NCI-H146 treated with DMSO at 0.1 percent for 48 hours (cell line): ENCODE measurements at regions not wholly inside any gene's neighbourhood (a gene's known extent, or its start where the extent isn't known, plus 50 kb on each side); places are given as distances from the start of the nearest gene placed in this dataset.

Experiments used
- DNase-seq: peaks from one replicate; lab custom pipeline; 2025; ENCODE audit not compliant: unreplicated experiment; lab: John Stamatoyannopoulos, UW

DNA sequence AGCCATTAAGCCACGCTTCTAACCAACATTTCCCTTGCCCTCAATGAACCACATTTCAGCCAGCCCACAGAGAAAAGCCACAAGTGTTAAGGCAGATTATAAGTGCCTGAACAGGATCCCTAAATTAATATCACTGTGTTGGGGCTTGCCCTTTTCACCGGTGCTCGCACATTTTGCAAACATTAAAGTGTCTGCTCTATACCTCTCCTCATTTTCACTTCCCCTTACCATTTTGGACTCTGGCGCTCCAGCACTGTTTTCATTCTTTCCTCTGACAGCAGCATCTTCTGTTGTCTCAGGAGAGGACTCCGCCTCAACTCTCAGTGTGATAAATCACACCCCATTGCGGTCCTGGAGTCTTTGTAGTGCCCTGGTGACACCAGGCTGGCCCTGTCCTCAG is 274.2 kb downstream of the BAMBI start:
- DNase-seq = no peak

DNA sequence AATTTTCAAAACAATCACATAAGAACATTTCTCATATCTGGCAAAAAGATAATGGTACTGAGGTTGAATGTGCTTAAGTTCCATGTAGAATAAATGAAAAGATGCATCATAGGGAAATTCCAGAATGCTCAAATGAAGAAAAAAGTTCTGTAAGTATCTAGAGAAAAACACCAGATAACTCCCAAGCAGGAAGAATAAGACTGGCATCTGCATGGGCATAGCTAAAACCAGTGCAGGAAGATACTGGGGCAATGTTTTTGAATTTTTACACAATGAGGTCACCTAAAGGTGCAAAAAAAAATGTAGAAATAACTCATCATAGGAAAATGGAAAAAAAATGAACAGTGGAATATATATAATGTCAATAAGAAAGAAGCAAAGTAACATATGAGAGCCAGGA is 275.2 kb downstream of the BAMBI start:
- DNase-seq = no peak

DNA sequence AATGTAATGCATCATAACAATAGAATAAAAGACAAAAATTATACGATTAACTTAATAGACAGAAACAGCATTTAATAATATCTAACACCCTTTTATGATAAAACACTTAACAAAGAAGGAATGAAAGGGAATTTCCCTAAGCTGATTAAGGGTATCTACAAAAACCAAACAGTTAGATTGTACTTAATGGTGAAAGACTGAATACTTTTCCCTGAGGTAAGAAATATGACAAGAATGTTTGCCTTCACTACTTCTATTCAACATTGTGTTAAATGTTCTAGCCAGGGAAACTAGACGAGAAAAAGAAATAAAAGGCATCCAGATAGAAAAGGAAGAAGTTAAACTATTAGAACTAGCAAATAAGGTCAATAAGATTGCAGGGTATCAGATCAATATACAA is 276.9 kb downstream of the BAMBI start:
- DNase-seq = no peak

DNA sequence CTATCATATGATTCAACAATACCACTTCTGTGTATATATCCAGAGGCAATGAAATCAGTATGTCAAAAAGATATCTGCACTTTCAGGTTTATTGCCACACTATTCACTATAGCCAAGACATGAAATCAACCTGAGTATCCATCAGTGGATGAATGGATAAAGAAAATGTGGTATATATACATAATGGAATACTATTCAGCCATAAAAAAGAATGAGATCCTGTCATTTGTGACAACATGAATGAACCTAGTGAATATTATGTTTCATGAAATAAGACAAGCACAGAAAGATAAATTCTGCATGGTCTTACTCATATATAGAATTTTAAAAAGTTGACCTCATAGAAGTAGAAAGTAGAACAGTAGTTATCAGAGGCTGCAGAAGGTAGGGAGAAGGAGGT is 281.1 kb downstream of the BAMBI start:
- no peak for DNase-seq

DNA sequence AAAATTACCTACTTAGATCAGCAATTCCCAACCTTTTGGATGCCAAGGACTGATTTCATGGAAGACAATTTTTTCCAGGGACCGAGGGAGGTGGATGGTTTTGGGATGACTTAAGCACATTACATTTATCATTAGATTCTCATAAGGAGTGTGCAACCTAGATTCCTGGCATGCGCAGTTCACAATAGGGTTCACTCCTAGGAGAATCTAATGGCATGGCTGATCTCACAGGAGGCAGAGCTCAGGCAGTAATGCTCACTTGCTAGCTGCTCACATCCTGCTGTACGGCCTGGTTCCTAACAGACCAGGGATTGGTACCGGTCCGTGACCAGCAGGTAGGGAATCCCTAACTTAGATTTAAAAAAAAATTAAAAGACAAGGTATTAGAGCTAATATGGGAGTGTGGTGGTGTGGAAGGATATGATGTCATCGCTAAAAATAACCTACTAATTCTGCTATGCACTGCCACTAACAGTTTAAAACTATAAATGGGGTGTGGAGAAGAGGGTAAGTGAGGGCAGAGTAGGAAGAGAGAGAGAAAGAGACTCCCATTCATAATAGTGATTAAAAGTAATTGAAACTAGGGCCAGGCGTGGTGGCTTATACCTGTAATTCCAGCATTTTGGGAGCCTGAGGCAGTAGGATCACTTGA is 282.7 kb downstream of the BAMBI start:
- DNase-seq = no peak

DNA sequence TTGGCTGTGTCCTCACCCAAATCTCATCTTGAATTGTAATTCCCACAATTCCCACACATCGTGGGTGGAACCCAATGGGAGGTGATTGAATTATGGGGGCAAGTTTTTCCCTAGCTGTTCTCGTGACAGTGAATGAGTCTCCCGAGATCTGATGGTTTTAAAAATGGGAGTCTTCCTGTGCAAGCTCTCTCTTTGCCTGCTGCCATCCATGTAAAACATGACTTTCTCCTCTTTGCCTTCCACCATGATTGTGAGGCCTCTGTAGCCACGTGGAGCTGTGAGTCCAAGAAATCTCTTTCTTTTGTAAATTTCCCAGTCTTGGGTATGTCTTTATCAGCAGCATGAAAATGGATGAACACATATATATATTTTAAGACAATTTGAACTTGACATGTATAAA is 285.4 kb downstream of the BAMBI start:
- DNase-seq = no peak

DNA sequence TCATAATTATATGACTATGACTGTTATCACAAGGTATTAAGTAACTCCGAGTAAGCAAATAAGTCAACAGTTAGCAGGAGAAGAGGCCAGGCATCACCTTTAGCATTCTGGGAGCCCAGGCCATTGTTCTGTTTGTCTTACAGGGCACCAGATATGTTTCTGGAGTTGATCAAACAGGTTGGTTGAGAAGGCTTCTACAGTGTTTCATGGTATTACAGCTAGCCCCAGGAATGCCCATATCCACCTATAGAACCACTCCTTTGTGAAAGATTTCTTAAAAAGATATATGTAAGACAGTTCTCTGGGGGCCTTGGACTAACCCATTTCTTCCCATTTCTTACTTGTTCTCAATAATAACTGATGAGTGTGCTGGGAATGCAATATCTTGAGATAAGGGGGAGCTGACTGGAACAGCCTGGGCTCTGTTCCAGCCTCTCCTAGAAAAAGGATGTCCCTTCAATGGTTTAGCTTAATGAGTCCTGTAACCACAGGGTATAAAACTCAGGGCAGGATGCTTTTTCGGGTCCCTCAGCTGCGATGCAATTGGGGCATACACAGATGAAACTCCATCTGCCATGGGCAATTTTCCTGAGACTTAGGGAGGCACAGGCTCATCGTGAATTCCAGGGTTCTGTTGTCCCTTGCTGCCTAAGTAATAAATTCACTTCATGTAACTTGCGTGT is 286.4 kb downstream of the BAMBI start:
- DNase-seq = no peak

DNA sequence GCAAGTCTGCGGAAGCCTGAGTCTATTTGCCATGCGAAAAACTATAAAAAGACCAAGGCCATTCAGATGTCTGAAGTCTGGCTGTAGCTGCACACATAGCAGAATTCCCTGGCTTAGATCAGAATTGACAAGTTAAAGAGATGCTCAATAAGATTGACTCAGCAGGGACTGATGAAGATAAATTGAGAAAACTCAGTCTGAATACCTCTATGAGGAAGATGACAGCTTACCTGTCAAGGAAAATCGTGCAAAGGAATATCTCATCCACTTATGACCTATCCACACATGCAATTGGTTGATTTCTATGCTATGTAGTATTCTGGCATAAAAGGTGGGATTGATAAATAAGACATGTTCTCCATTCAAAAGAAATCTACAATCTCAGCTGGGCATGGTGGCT is 288.6 kb downstream of the BAMBI start:
- no peak for DNase-seq

DNA sequence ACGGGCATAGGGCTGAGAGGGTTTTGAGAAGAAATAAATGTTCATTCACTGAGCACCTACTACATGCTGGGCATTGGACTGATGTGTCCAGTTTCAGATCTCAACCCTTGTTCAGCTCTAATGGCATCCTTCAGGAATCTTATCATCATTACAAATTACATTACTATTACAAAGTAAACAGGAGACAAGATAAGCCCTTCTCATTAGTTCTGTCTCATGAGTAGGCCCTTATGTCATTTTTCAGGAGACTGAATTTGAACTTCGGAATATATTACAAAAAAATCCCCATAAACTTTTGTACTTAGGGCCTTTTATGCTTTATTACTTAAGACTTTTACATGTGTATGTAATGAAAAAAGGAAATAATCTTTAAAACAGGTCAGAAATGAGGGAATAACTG is 289.7 kb downstream of the BAMBI start:
- DNase-seq = no peak

DNA sequence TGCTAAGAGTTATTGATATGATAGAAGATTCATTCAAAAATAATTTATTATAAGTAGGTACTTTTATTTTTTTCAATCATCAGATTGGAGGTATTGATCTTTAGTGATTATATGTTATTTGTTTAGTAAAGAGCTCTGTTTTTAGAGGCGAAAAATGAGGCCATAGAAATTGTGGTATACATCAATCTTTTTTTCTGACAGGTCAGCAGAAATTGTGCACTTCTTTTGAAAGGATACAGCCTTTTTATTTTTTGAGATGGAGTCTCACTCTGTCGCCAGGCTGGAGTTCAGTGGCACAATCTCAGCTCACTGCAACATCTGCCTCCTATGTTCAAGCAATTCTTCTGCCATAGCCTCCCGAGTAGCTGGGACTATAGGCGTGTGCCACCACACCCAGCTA is 292.1 kb downstream of the BAMBI start:
- no peak for DNase-seq

DNA sequence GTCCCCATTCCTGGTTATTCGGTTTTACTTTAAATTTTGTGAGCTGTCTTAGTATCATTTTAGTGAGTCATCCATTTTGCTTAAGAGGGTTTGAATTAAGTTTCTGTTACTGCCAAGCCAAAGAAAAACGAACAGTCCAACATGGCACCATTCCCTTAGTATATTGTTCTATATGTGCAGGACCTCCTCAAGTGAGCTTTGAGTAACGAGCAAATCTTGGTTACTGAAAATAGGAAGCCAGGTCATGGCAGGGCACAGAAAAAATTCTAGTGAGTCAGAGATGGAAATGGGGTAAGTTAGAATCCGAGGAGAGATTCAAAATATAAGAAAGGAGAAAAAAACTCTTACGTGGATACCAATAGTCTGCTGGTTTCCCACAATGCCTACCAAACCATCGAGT is 292.9 kb downstream of the BAMBI start:
- DNase-seq = no peak

DNA sequence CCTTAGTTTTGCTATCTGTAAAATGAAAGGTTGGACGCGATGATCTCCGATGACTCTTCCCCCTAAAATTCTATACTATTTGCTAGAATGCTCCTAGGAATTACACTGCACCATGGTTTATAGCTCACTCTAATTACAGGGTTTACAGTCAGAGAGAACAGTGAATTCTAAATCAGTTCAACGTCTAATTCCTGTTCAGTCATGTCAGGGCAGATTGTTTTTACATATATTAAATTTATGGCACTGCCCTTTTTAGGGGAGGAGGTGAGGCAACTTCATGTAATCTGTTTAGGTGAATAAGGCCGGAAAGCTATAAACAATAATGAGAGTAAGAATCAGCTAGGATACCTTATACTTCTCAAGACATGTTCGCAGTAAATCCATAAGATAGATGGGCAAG is 293.9 kb downstream of the BAMBI start:
- no peak for DNase-seq

DNA sequence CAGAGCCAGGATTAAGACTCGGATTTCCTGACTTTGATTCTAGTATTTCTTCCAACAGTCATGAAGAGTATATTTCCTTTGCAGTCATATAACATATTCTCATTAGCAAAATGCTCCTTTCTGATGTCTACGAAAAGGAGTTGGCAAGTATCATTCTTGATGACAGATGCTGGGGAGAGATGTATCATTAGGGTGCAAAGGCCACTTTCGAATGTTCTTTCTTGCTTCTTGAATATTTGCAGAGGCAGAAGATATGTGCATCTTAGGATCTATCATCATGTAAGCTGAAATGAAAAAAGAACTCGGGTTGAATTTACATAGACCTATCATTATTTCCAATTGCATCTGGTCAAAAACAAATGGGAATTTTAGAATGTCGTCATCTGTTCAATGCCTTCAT is 294.4 kb downstream of the BAMBI start:
- no peak for DNase-seq

DNA sequence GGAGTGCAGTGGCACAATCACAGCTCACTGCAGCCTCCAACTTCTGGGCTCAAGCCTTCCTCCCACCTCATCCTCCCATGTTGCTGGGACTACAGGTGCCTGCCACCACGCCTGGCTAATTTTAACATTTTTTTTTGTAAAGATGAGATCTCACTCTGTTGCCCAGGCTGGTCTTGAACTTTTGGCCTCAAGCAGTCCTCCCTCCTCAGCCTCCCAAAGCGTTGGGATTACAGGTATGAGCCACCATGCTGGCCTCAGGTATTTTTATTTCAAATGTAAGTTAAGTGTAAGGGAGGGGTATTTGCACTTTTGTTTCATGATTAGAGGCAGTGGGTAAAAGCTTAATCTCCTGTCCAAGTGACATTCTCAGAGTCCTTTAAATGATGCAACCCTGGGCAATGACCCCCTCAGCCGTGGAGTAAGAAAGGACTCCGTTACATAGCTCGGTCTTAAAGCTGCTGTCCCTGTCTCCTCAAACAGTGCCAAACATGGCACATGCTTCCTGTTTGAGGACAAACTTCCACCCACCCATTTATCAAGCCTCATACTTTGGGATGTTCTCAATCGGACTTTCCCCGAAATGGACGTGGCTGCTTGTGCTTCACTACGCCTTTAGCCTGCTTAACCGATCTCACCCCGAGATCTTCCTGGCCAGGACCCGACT is 296.1 kb downstream of the BAMBI start:
- no peak for DNase-seq

DNA sequence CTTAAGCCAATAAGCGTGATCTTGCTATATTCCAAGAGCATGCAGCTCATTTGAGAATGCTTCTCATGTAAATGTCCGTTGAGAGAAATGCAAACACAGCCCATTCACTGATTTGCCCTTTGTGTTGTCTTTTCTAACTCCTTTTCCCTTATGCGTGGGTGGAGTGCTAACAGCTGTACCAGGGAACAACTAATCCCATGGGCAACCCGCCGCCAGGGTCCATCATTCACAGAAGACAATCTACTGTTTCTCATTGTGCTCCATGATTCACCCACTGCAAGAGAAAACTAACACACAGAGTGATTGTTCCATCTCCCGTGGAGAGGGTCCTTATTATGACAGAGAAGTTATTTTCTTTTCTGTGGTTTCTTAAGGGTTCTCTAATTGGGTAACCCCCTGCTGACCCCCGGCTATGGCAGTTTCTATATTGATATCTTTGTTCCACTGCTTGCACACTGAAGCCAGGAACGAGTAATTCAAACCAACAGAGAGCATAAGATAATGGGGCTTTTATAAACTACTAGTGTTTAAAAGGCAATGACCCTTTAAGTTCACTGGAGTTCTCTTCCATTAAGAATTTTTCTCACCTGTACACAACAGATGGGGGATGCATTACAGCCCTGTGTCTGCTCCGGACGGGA is 298.7 kb downstream of the BAMBI start:
- peak; percentile 86 for DNase-seq

DNA sequence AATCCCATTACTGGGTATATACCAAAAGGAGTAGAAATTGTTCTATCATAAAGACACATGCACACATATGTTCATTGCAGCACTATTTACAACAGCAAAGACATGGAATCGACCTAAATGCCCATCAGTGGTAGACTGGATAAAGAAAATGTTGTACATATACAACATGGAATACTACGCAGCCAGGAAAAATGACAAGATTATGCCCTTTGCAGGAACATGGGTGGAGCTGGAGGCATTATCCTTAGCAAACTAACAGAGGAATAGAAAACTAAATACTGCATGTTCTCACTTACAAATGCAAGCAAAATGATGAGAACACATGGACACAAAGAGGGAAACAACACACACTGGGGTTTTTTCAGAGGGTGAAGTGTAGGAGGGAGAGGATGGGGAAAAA is 300.2 kb downstream of the BAMBI start:
- no peak for DNase-seq

DNA sequence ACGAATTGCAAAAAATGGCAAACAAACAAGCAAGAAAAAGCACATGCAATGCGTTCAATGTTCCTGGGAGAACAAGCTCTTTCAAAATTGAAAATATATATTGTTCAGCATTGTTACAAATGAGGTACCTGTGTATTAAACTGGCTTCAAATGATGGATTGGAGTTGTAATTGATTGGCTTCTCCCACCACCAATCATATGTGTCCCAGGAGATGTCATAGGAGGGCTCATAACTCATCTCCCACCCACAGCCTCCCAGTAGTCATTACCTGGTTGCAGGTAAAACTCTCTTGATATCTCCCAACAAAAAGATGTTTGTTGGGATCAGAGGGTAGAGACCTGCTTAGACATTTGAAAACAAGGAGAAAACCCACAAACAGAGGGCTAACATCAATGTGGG is 302.9 kb downstream of the BAMBI start:
- DNase-seq = no peak

DNA sequence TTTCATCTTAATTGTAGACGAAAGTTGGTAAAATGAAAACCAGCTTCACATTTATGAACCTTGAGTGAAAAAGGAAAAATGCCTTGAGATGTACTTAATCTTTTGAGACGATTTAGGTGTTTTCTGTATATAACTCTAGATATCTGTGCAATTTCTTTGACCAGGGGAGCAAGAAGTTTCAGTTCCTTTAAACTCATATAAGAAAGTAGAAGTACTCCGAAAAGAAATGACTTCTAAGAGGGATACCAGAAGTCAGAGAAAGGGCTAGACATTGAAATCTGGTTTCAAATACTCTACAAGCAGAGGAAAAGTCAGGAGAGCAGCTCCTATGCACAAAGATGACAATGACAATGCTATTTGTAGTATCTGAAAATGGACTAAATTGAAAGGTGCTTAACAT is 303.7 kb downstream of the BAMBI start:
- DNase-seq = no peak

DNA sequence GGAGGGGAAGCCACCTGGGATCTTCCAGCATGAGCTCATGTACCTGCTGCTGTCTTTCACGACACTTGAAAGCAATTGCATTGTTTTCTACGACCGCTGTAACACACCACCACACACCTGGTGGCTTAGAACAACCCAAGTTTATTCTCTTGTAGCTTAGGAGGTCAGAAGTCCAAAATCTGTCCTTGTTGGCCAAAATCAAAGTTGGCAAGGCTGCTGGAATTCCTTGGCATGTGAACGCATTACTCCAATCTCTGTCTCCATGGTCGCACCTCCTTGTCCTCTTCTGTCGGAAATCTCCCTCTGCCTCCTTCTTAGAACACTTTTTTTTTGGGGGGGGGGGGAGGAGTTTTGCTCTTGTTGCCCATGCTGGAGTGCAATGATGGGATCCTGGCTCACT is 305.7 kb downstream of the BAMBI start:
- no peak for DNase-seq

DNA sequence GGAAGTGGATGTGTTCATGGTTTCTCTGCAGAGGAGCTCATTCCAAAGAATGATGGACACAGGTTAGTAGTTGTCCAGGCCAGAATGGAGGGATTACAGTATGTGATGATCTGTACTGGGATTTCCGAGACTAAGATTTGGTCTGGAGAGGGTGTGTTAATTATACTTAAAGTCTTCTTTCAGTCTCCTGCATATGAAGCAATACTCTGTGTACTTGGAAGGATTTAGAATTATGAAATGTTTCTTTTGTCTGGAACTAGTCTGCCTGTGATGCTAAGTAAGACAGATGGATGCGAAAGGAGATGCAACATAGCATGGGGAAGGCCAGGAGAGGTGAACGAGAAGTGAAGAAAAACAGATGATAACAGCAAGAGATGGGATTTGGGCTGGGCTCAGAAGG is 305.1 kb upstream of the LYZL1 start:
- DNase-seq = no peak

DNA sequence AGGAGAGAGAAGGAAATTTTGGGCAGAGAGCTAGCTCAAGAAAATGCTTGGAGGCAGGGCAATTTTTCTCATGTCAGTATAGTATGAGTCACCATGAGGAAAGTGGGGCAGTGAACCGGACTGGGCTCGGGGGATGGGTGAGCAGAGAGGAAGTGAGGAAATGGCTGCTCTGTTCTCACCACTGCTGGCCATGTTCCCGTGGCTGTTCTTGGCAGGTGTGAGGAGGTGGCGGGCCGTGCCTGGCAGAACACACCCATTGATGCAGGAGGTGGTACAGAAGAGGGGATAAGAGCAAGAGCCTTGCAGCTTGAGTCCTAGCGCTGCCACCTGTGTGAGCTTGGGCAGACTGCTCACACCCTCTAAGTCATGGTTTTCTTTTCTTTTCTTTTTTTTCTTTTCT is 304.4 kb upstream of the LYZL1 start:
- DNase-seq = no peak
